GM18868 (cell line): ENCODE measurements at regions not wholly inside any gene's neighbourhood (a gene's known extent, or its start where the extent isn't known, plus 50 kb on each side); places are given as distances from the start of the nearest gene placed in this dataset.

Source experiments
- ATAC-seq: cut with Tn5 transposase; IDR thresholded peaks from one replicate; pipeline ENCODE4 v1.9.1; 2021; ENCODE audit warnings: mild to moderate bottlenecking, moderate library complexity; ENCODE audit not compliant: unreplicated experiment

DNA sequence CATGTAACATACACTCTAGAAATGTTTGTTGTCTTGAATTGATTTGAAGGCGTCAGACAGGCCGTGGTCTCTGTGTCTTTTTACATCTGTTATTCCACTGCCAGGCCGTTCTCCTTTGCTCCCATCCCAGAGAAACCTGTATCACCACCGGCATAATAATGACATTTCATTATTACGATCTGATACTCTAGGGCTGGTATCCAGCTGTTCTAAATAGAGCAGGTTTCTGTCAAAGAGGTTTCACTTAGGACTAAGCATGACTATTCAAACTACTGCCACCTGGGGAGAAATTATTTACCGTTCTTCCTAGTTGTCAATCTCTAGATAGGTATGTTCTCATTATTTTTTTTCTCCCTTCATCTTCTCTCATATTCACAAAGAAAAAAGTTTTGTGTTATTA is 1016.2 kb upstream of the EEF2KMT start:
- ATAC-seq: no peak

DNA sequence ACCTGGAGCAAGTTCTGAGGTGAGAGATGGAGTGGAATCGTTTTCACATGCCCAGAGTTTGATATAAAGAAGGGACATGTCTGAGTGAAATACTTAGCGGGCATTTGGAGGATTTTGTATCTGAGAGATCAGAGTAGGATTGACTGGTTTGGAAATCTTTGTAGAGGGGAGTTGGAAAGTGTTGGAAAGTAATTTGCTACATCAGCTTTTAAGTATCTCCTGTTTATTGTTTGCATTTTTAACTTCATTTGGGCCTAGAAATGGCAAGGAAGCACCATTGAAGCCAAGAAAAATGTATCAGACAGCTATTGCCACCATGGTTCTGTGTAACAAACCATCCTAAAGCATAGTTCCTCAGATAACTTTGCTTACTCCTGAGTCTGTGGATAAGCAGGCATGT is 1015.1 kb upstream of the EEF2KMT start:
- ATAC-seq: no peak

DNA sequence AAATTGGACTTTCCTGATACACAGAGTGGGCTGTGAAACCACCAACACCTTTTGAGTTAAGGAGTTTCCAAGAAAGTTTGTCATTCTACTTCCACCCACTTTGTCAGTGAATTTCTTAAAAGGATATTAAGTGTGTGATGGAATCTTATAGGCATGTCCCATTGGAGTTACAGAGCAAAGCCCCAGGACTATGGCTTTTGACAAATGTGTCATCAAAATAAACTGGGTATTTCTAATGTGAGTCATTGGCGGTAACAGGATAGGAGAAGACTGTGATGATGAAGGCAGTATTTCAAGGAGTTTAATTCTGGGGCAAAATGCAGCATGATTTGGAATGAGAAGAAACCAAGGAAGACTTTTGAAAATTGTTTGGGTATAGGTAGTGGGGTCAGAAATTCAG is 1013.8 kb upstream of the EEF2KMT start:
- no peak for ATAC-seq

DNA sequence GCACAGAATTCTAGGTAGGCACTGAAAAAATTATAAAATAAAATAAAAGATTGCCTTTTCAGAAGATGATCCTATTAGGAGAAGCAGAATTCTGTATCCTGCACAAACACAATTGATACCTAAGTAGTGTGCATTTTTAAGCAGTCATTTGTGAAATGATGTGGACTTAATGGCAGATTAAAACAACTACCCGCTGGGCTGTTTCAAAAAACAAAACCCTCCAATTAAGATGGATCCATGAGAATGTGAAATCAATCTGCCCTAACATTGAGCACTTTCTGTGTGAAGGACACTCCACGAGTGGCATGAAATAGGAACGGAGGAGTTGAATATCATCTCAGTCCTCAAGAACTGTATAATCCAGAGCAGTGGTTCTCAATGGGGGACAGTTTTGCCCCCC is 1012.8 kb upstream of the EEF2KMT start:
- no peak for ATAC-seq

DNA sequence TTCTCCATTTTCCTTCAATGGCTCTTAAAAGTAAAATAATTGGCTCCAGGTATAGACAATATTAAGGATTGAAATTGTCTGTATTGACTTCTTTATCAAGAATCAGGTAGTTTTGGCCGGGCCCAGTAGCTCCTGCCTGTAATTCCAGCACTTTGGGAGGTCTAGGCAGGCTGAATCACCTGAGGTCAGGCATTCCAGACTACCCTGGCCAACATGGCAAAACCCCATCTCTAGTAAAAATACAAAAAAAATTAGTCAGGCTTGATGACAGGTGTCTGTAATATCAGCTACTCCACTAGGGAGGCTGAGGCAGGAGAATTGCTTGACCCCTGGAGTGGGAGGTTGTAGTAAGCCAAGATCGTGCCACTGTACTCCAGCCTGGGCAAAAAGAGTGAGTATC is 1008.5 kb upstream of the EEF2KMT start:
- ATAC-seq: no peak

DNA sequence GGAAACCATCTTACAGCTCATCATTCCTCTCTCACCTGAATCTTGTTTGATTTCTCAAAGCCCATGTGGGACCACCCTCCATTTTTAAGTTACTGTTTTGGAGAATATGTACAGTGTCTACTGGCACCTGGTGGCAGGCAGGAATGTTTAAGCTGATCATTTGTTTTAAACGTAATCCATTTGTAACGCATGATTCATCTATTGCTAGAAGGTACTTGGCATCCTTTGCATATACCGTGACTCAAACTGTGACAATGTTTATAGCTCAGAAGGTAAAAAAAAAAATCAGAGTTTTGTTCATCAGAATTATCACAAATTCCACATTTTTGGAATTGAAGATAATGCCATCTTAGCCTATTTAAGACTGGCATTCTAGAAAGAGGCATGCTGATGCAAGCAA is 1007.5 kb upstream of the EEF2KMT start:
- no peak for ATAC-seq

DNA sequence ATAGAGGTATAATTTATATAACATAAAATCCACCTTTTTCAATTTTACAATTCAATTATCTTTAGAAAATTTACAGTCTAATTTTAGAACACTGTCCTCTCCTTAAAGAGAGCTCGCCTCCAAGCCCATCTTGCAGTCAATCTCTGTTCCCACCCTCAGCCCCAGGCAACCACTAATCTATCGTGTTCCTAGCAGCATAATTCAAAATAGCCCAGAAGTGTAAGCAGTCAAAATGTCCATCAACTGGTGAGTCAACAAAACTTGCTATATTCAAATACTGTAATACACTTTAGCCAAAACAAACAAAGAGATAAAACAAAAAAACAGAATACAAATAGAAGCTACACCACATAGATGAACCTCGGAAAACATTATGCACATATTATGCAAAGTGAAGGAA is 1006.8 kb upstream of the EEF2KMT start:
- ATAC-seq: no peak

DNA sequence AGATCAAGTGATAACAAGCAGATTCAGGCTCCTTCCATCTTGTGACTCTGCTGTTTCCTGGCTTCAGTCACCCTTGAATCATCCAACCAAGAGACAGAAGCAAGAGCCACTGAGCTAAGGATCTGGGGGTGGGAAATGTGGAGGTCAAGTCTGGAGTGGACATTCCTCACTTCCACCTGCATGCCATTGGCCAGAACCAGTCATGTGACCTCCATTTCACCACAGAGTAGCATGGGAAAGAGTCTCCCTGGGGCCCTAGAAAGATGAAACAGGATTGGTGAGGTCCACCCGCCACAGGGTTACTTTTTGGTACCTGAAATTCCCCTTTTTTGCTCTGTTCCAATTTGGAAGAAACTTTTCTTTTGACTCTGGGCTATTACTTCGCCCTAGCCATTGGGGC is 1006.0 kb upstream of the EEF2KMT start:
- no peak for ATAC-seq

DNA sequence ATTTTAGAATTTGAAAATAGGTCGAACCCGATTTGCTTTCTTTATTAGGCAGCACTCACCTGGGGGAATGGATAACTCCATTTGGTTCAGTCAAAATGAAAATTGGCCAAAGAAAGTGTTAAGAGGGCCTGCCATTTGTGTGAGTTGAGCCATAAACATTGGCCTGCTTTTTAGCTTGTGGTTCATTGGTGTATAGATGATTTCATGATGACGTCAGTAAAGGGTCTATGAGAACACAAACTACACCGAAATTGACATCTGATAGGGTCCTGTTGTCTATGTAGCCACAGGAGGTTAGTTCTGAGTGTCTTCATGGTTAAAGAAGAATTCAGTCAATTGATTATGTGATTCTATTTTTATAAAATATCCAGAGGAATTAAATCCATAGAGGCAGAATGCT is 1001.5 kb upstream of the EEF2KMT start:
- ATAC-seq: no peak

DNA sequence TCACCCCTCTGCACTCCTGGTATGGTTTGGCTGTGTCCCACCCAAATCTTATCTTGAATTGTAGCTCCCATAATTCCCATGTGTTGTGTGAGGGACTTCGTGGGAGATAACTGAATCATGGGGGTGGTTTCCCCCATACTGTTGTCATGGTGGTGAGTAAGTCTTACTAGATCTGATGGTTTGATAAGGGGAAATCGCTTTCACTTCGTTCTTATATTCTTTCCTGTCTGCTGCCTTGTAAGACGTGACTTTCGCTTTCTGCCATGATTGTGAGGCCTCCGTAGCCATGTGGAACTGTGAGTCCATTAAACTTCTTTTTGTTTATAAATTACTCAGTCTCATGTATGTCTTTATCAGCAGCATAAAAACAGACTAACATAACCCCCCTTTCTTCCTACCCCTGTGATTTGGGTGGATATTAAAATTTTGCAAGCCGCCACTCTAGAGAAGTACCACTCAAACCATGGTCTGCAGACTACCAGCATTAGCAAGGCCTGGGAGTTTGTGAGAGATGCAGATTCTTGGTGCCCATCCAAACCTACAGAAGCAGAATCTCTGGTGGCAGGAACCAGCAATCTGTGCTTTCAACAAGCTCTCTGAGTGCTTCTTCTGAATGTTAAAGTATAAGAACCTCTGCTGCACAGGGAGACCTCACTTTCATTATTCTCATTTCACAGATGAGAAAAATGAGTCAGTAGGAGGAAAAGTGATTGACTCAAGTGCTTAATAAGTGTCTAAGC is 999.5 kb upstream of the EEF2KMT start:
- no peak for ATAC-seq

DNA sequence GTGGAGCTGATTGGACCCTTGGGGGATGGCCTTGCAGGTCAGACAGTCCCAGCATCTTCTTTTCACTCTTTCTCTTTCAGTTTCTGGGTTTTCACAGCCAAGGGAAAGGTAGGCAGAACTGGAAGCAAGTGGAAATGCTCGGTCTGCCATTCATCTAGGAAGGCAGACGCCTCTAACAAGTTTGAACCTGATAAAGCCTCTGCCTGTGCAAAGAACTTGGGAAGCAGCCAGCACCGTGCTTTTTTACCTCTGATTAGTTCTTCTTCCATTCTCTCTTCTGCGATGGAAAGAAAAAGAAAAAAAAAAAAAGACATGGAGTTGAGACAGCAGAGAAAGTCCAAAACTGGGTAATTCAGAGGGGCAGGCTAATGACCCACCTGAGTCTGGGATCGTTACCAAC is 997.8 kb upstream of the EEF2KMT start:
- ATAC-seq: no peak

DNA sequence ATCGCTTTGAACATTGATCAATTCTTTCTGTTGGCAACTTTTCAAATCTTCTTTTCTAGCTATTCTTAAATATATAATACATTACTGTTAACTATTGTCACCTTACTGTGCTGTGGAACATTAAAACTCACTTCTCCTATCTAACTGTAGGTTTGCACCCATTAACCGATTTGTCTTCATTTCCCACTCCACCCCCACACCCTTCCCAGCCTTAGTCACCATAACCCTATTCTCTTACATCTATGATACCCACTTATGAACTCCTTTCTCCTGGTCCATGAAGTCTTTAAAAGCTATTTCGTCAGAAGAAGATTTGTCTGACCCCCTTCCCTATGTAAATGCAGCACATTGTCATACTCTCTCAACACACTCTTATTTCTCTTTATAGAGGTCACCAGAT is 993.4 kb upstream of the EEF2KMT start:
- ATAC-seq: no peak

DNA sequence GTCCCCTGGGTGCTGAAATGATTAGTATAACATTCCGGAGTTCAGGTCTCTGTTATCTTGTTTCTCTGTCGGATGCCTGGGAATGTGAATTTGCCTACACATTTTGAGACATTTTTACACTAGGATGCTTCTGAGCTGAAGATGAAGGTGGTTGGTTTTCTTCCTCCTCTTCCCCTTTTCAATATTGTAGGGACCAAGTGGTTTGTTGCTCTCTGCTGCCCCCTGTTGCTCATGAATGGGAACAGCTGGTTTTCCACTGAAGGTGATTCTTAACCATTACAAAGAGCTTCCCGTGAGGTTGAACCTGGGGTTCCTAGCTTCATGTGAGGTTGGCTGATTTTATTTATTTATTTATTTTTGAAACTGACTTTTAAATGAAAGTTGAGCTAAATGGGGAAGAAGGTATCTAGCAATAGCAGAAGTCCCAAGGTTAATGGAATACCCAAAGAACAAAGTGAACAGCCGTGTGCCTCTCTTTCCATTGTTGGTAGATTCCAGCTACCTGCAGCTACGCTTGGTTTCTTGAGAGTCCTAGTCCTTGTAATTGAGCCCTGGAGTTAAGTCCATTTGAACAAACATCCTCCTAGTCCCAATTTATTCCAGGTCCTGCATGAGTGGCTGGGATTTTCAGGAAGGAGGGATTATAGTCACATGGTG is 983.9 kb upstream of the EEF2KMT start:
- peak; percentile 57 for ATAC-seq

DNA sequence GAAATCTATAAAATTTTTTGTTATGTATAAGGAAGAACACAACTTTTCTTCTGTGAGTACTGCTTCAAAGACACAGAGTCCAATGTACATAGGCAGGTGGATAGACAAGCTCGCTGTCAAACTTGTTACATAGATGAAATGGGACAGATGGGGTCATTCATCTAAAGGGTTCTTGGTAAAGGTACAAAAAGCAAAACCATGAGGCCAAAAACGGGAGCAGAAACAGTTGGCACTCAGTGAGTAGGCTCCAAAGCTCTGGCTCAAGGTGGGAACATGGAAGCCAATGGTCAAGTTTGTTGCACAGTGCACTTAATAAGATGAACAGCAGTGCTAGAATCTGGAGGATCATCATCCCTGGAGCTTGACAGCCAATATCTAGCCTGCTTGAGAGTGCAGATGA is 979.0 kb upstream of the EEF2KMT start:
- no peak for ATAC-seq

DNA sequence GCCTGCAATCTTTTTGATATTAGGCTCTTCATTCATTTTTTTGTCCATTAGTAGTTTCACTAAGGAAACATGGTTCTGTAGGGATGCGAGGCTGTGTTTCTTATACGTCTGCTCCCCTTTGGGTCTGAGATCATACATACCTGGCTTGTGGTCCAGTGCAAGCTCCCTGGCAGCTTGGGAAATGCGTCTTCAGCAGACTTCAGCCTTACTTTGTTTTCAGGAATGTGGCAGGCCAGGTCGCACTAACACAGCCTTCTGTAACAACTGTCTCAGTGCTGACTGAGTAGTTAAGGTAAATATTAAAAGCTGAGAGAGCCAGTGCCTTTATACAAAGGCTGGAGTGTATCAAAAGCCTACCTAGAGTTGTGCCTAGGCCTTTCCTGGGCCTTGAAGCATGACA is 970.5 kb upstream of the EEF2KMT start:
- no peak for ATAC-seq

DNA sequence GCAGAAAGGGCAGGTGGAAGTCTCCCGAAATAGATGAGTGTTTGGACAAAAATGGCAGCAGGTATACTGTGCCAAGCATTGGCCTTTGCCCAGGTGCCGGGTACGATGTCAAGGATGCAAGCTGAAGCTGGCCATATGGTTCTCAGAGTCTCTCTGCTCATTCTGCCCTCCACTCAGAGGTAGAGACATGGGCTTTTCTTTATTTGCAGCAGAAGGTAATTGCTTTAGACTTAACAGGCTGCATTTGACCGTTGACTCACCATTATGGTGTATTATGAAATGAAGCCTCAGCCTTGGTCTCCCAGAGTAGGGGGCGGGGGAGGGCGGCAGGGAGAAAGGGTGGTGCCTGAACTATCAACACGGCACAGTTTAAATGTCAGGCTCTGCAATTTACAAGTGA is 969.1 kb upstream of the EEF2KMT start:
- no peak for ATAC-seq

DNA sequence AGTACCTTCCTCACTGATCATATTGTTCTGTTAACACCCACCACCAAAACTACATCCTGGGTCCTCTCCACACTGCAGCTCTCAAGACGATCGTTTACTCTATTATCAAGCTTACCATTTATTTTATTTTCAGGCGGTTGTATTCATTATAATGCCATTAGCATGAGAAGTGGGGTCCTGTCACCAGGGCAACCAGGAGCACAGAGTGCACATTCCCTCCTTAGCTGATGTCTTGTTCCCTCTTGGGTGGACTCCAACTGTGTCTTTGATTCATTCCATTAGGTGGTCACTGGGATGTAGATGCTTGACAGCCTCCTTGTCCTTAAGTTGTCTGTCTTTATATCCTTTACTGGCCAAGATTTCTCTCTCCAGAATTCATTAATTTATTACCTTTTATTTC is 965.9 kb upstream of the EEF2KMT start:
- ATAC-seq: no peak

DNA sequence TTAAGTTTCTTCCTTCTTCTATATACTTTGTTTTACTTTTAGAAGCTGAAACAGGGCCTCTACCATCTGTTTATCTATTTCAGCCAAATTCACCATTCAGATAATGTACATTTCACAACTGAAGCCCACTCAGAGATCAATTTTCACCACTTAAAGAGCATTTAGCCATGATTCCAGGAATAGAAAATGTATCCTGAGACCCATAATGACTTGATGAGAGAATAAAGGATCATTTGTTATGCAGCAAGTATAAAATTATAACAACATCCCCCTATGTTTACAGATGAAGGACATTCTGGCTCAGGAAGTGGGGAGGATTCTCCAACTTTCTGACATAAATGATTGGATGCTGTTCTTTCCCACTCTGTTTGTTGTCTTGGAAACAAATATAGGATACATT is 962.1 kb upstream of the EEF2KMT start:
- ATAC-seq: no peak

DNA sequence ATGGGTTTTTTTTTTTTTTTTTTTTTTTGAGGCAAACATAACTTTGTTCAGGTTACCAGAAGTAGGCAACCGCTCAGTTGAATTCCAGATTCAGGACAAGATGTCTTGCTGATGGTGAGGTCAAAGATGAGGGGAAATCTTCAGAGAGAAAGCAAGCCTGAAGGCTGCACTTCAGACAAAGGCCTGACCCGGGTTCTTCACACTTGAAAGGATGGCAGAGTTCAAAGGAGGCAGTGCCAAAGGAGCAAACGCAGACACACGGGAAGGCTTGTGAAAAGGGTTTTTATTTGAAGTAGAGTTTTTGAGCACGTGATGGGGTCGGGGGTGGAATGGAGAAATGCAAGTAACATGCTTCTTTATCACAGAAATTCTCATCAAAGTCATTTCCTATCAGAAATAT is 960.2 kb upstream of the EEF2KMT start:
- ATAC-seq: no peak

DNA sequence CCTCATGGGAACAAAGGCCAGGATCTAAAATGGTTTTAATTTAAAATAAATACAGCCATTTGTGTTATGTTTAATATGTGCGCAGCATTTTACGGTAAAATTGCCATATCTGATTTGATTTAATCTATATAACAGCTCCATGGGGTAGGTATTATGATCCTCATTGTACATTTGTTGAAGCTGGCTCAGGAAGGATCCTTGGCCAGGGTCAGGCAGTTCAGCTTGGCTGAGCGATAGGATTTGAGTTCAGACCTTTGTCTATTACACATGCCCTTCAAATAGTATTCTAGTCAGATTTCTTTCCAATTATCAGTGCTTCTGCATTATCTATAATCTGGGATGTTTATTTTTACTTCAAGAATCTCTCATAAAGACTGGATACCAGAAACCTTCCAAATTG is 950.4 kb upstream of the EEF2KMT start:
- no peak for ATAC-seq

DNA sequence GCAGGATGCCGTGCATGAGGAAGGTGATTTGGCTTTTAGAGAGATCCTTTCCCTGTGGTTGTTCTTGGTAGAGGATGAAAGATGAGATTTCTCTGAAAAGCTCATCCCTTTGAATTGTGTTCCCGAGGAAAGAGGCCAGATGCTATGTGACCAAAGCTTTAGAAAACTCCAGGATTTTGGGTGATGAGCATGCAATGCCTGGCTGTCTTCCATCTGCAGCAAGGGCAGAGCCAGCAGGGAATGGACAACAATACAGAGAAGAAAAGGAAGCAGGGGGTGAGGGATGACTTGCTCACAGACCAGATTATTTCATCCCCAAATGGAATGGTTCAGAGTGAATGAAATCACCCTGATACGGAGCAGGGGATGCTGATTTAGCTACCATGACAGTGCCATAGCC is 949.7 kb upstream of the EEF2KMT start:
- ATAC-seq: no peak

DNA sequence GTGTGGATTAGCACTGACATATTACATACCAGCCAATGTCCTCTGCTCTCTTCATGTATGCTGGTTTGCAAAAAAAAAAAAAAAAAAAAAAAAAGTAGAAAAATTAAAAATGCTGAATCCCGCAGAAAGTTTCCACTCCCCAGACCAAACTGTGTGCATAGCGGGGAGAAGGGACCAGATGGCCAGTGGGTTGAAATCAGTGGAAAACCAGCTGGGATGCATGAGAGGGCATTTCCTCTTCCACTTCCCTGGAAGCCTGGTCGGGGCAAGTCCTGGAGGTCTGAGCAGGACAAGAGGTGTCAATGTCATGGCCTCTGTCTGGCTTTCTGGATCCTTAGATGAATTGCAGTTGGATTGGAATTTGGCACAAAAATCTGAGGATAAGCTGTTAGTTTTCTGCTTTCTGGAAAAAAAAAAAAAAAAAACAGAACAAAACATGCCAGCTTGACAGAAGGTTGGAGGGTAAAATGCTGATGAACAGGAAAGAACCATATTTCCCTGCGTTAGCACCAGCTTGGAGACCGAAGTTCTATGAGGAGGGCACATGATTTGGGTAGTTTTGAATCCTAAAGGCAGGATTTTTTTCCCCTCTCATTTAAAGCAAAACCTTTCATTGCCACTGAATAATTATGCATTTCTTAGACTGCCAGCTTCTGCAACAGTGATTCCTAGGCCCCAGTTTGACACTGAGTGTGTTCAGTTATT is 941.5 kb upstream of the EEF2KMT start:
- no peak for ATAC-seq
